ENCODE measurements at regions not wholly inside any gene's neighbourhood (a gene's known extent, or its start where the extent isn't known, plus 50 kb on each side); places are given as distances from the start of the nearest gene placed in this dataset.

- DNase-seq, result no peak
- TF ChIP-seq, protein P1, sequence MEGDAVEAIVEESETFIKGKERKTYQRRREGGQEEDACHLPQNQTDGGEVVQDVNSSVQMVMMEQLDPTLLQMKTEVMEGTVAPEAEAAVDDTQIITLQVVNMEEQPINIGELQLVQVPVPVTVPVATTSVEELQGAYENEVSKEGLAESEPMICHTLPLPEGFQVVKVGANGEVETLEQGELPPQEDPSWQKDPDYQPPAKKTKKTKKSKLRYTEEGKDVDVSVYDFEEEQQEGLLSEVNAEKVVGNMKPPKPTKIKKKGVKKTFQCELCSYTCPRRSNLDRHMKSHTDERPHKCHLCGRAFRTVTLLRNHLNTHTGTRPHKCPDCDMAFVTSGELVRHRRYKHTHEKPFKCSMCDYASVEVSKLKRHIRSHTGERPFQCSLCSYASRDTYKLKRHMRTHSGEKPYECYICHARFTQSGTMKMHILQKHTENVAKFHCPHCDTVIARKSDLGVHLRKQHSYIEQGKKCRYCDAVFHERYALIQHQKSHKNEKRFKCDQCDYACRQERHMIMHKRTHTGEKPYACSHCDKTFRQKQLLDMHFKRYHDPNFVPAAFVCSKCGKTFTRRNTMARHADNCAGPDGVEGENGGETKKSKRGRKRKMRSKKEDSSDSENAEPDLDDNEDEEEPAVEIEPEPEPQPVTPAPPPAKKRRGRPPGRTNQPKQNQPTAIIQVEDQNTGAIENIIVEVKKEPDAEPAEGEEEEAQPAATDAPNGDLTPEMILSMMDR (IDR thresholded peaks at IDR 0.05; ENCODE audit: low read depth, low read length), result no peak
- Histone ChIP-seq H3K27ac (no peak overlapping the region), H3K4me3 (ENCODE audit: low read depth, low read length) (no peak overlapping the region), H3K36me3 (no peaks in the 10 kb centered on the region), H3K27me3 (ENCODE audit: insufficient read depth, low read depth, severe bottlenecking) (no peaks in the 10 kb centered on the region), H3K9me3 (ENCODE audit: severe bottlenecking) (no peaks in the 10 kb centered on the region)
These were observed 536.2 kb downstream of the METTL4 start for GRCh38 chr18:2035056-2035455.

- Histone ChIP-seq H3K4me3 (ENCODE audit: low read depth, low read length) (no peak overlapping the region), H3K27ac (no peak overlapping the region), H3K9me3 (ENCODE audit: severe bottlenecking) (no peaks in the 10 kb centered on the region), H3K36me3 (no peaks in the 10 kb centered on the region), H3K27me3 (ENCODE audit: insufficient read depth, low read depth, severe bottlenecking) (no peaks in the 10 kb centered on the region)
- DNase-seq, result no peak
- TF ChIP-seq, protein P1 (IDR thresholded peaks at IDR 0.05; ENCODE audit: low read depth, low read length), result no peak
These were observed 535.2 kb downstream of the METTL4 start for GRCh38 chr18:2036086-2036485.

- H3K27ac ChIP-seq, result no peak overlapping the region
- H3K9me3 ChIP-seq (ENCODE audit: severe bottlenecking), result no peaks in the 10 kb centered on the region
- no peaks in the 10 kb centered on the region for H3K36me3 ChIP-seq
- no peak overlapping the region for H3K4me3 ChIP-seq (ENCODE audit: low read depth, low read length)
- TF ChIP-seq, protein P1 (IDR thresholded peaks at IDR 0.05; ENCODE audit: low read depth, low read length), result no peak
- no peaks in the 10 kb centered on the region for H3K27me3 ChIP-seq (ENCODE audit: insufficient read depth, low read depth, severe bottlenecking)
- no peak for DNase-seq
These were observed 531.0 kb downstream of the METTL4 start for GRCh38 chr18:2040279-2040678.

DNA sequence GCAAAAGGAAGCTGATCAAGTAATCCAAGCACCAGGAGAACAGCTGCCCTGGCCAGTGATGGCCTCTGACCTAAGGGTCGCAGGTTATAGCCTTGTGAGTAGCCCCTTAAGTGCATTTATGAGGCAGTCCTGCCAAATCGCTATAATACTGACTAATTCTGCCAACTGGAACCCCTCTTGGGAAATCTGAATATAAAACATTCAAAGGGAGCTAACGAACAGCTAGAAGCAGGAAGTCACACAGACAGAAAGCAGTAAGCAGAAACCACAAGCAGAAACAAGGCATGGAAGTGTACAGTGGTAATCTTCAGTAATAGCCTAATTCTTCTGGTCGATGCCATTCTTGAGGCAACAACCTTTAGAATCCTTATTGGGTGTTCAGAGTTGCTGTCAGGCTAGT is 521.3 kb downstream of the METTL4 start:
- TF ChIP-seq, protein P1 (IDR thresholded peaks at IDR 0.05; ENCODE audit: low read depth, low read length), result no peak
- Histone ChIP-seq H3K36me3 (no peaks in the 10 kb centered on the region), H3K9me3 (ENCODE audit: severe bottlenecking) (peaks cover 5% of the 10 kb centered on the region), H3K4me3 (ENCODE audit: low read depth, low read length) (no peak overlapping the region), H3K27ac (no peak overlapping the region), H3K27me3 (ENCODE audit: insufficient read depth, low read depth, severe bottlenecking) (no peaks in the 10 kb centered on the region)
- DNase-seq, result no peak

DNA sequence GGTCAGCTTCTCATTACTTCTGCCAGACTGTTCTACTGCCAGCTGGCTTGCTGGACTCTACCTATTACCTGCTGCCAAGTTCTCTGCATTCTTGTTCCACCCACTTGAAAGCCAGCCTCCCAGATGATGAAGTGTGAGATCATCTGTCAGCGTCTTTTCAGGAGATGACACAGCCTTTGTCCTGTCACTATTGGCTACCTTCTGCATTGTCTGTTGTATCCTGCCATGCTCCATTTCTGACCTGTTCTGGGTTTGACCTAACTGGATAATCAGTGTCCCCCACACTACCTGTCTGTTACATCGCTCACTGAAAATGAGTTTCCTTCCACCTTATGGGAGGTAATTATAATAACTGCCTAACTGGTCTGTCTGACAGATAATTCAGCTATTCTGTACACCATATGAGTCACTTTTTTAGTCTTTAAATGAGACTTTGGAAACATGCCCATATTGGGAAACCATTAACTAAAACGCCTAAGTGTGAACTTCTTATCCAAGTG is 520.6 kb downstream of the METTL4 start:
- TF ChIP-seq, protein P1 (IDR thresholded peaks at IDR 0.05; ENCODE audit: low read depth, low read length), result no peak
- no peaks in the 10 kb centered on the region for H3K27me3 ChIP-seq (ENCODE audit: insufficient read depth, low read depth, severe bottlenecking)
- H3K4me3 ChIP-seq (ENCODE audit: low read depth, low read length), result no peak overlapping the region
- H3K36me3 ChIP-seq, result no peaks in the 10 kb centered on the region
- DNase-seq, result no peak
- peaks cover 3% of the 10 kb centered on the region for H3K9me3 ChIP-seq (ENCODE audit: severe bottlenecking)
- no peak overlapping the region for H3K27ac ChIP-seq

DNA sequence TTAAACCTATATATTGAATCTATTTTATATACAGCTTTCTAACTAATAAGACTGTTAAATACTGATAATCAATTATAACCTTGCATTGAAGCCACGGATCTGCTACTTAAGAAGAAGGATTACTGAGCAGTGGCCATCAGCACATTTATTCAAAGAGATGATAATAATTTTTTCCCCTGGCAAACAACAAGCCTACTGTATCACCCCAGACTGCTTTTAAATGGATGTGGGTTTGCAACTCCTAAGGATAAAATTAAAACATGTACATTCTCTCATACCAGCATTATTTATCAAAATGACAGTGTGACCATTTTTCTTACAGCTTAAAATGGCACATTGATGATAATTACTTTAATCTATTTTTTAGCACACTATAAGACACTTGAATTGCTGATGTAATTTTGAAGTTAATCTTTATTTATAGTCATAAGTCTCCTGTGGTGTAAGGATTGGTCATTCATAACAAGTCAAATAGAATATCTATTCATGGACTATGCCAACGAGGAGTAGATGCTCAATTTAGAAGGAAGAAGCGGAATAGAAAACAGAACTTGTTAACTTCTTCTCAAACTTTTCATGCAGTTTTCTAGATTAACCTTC is 517.7 kb downstream of the METTL4 start:
- no peaks in the 10 kb centered on the region for H3K9me3 ChIP-seq (ENCODE audit: severe bottlenecking)
- H3K36me3 ChIP-seq, result no peaks in the 10 kb centered on the region
- TF ChIP-seq, protein P1 (IDR thresholded peaks at IDR 0.05; ENCODE audit: low read depth, low read length), result no peak
- H3K27ac ChIP-seq, result no peak overlapping the region
- no peak for DNase-seq
- H3K27me3 ChIP-seq (ENCODE audit: insufficient read depth, low read depth, severe bottlenecking), result no peaks in the 10 kb centered on the region
- no peak overlapping the region for H3K4me3 ChIP-seq (ENCODE audit: low read depth, low read length)
